GM19397 (cell line): ENCODE measurements at regions not wholly inside any gene's neighbourhood (a gene's known extent, or its start where the extent isn't known, plus 50 kb on each side); places are given as distances from the start of the nearest gene placed in this dataset.
"Not testable (repeated sequence)": the region's sequence is repeated elsewhere in the genome, so short reads cannot be mapped to it uniquely, and the experiment has no call there.

ENCODE experiments used
- ATAC-seq: cut with Tn5 transposase; IDR thresholded peaks from one replicate; pipeline ENCODE4 v1.9.1; 2021; ENCODE audit warnings: mild to moderate bottlenecking, moderate library complexity; ENCODE audit not compliant: unreplicated experiment

GRCh38 chr21:36591326-36591970 lies 107.5 kb upstream of the SIM2 start:
- no peak for ATAC-seq

- no peak for ATAC-seq
Observed at GRCh38 chr21:36596174-36596573, 102.7 kb upstream of the SIM2 start.

GRCh38 chr21:36601362-36601761 lies 97.6 kb upstream of the SIM2 start:
- no peak for ATAC-seq

- ATAC-seq = no peak
Observed at GRCh38 chr21:36602735-36603134, 96.2 kb upstream of the SIM2 start.

GRCh38 chr21:36603221-36603620 lies 95.7 kb upstream of the SIM2 start:
- ATAC-seq = no peak

- ATAC-seq = no peak
Observed at GRCh38 chr21:36605426-36605825, 93.5 kb upstream of the SIM2 start.

GRCh38 chr21:36606287-36606982 lies 92.5 kb upstream of the SIM2 start:
- no peak for ATAC-seq

GRCh38 chr21:36606983-36607325 lies 92.0 kb upstream of the SIM2 start:
- ATAC-seq = no peak

GRCh38 chr21:36608041-36608896 lies 90.6 kb upstream of the SIM2 start:
- no peak for ATAC-seq

GRCh38 chr21:36608897-36609225 lies 90.1 kb upstream of the SIM2 start:
- no peak for ATAC-seq

- ATAC-seq = no peak
Observed at GRCh38 chr21:36609654-36610053, 89.3 kb upstream of the SIM2 start.

- no peak for ATAC-seq
Observed at GRCh38 chr21:36610201-36610600, 88.7 kb upstream of the SIM2 start.

GRCh38 chr21:36610935-36611334 lies 88.0 kb upstream of the SIM2 start:
- no peak for ATAC-seq

- no peak for ATAC-seq
Observed at GRCh38 chr21:36611379-36611778, 87.5 kb upstream of the SIM2 start.

GRCh38 chr21:36613059-36613458 lies 85.9 kb upstream of the SIM2 start:
- ATAC-seq = no peak

- no peak for ATAC-seq
Observed at GRCh38 chr21:36613554-36613953, 85.4 kb upstream of the SIM2 start.

- no peak for ATAC-seq
Observed at GRCh38 chr21:36615274-36615964, 83.5 kb upstream of the SIM2 start.

- ATAC-seq = not testable (repeated sequence)
Observed at GRCh38 chr21:36616773-36617172, 82.1 kb upstream of the SIM2 start.

GRCh38 chr21:36621794-36622193 lies 77.1 kb upstream of the SIM2 start:
- not testable (repeated sequence) for ATAC-seq

GRCh38 chr21:36624105-36624504 lies 74.8 kb upstream of the SIM2 start:
- no peak for ATAC-seq

- no peak for ATAC-seq
Observed at GRCh38 chr21:36626791-36627190, 72.1 kb upstream of the SIM2 start.
